ENCODE measurements at regions not wholly inside any gene's neighbourhood (a gene's known extent, or its start where the extent isn't known, plus 50 kb on each side); places are given as distances from the start of the nearest gene placed in this dataset.

DNA sequence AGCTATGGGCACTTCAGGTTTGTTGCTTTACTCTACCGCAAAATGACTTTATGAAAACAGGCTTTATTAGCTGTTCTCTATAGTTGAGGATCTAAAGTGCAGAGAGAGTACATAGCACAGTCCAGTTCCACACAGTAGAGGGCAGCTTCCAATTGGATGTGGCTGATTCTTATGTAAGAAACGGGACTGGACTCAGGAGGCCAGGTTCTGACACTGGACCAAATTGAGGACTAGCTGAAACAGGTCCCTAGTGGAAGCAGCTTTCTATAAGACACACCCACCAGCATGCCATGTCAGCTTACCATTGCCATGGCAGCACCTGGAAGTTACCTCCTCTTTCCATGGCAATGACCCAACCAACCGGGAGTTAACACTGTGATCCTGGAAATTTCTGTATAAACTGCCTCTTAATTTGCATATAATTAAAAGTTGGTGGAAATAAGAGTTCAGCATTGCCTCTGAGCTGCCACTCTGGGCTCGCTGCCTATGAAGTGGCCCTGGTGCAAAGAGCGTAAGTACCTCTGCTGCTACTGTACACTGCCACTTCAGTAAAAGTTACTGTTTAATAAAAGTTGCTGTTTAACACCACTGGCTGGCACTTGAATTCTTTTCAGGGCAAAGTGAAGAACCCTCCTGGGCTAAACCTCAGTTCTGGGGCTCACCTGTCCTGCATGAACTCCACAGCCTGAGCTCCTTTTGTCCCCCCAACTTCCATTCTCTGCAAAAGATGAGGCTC lies 211.9 kb upstream of the SLC10A2 start:
- Histone ChIP-seq H3K4me2 (ENCODE audit: low read length) (no peak overlapping the region), H3K27ac (ENCODE audit: low read length) (no peak overlapping the region), H4K20me1 (ENCODE audit: low read length) (no peaks in the 10 kb centered on the region), H3K27me3 (ENCODE audit: low read length) (no peaks in the 10 kb centered on the region), H3K9me3 (ENCODE audit: low read length) (no peaks in the 10 kb centered on the region), H2AFZ (ENCODE audit: low read length) (no peak overlapping the region), H3F3A (ENCODE audit: low read length, unreplicated experiment) (no peaks in the 10 kb centered on the region), H3K4me1 (ENCODE audit: insufficient read depth, low read length) (peaks cover 20% of the 10 kb centered on the region), H3K4me3 (ENCODE audit: low read length) (no peak overlapping the region), H3K9me2 (replicated peaks; ENCODE audit: low read length) (no peaks in the 10 kb centered on the region), H3K9ac (ENCODE audit: low read length) (no peak overlapping the region), H3K79me2 (ENCODE audit: low read length) (no peaks in the 10 kb centered on the region), H3K36me3 (ENCODE audit: low read depth, low read length) (no peaks in the 10 kb centered on the region)
- ATAC-seq: no peak
- intact Hi-C loops (cut with micrococcal nuclease): no loop called here
- CTCF ChIA-PET: interaction anchor here (0.6 kb wide), 1 partner anchor 57 kb away, joined by 3 read pairs; no protein-coding TSS in a partner anchor
- no peak for DNase-seq
- TF ChIP-seq EZH2phosphoT487 (IDR thresholded peaks at IDR 0.05; ENCODE audit: borderline replicate concordance, low read length): no peak
- TF ChIP-seq EZH2 (IDR thresholded peaks at IDR 0.05; ENCODE audit: low read length, unreplicated experiment): no peak
- TF ChIP-seq, protein P1, sequence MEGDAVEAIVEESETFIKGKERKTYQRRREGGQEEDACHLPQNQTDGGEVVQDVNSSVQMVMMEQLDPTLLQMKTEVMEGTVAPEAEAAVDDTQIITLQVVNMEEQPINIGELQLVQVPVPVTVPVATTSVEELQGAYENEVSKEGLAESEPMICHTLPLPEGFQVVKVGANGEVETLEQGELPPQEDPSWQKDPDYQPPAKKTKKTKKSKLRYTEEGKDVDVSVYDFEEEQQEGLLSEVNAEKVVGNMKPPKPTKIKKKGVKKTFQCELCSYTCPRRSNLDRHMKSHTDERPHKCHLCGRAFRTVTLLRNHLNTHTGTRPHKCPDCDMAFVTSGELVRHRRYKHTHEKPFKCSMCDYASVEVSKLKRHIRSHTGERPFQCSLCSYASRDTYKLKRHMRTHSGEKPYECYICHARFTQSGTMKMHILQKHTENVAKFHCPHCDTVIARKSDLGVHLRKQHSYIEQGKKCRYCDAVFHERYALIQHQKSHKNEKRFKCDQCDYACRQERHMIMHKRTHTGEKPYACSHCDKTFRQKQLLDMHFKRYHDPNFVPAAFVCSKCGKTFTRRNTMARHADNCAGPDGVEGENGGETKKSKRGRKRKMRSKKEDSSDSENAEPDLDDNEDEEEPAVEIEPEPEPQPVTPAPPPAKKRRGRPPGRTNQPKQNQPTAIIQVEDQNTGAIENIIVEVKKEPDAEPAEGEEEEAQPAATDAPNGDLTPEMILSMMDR (conservative IDR thresholded peaks at IDR 0.05; ENCODE audit: low read depth, low read length): no peak
- POLR2A ChIA-PET (ENCODE audit: unreplicated experiment): no interaction called here
- no TSS peak for BruUV-seq (replicated peaks)

DNA sequence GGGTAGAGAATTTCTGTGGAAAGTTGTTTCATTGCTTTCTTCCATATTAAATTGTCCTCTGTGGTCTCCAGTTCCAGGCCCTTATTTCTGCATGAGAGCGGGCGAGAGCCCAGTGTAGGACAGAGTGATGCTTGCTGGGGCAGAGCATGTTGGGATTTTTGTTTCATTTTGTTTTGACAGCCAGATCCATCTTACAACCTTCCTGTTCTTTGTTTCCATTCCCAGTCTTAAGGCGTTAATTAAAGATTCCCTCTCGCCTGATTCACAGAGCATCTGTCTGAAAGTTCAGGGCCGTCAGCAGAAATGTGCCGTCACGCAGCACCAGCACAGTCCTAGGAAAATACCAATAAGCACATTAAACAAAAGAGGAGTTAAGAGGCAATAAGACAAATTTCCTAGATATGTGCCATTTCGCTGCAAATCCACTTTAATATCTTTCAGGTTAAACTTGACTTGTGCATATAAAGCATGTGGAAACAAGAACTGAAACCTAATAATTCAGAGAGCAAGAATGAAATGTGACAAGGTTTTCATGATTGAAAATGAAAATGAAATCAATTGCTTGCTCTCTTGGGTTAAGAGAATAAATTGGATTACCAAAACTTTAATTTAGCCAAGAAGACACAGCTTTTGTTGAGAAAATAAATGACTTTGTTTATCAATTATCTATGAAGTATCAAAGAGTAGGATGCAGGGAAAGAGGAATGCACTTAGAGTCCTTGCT lies 210.7 kb upstream of the SLC10A2 start:
- Histone ChIP-seq H3K9me2 (replicated peaks; ENCODE audit: low read length) (no peaks in the 10 kb centered on the region), H3F3A (ENCODE audit: low read length, unreplicated experiment) (no peaks in the 10 kb centered on the region), H3K4me3 (ENCODE audit: low read length) (no peak overlapping the region), H3K9ac (ENCODE audit: low read length) (no peak overlapping the region), H3K4me2 (ENCODE audit: low read length) (no peak overlapping the region), H3K27ac (ENCODE audit: low read length) (no peak overlapping the region), H3K27me3 (ENCODE audit: low read length) (no peaks in the 10 kb centered on the region), H3K9me3 (ENCODE audit: low read length) (no peaks in the 10 kb centered on the region), H4K20me1 (ENCODE audit: low read length) (no peaks in the 10 kb centered on the region), H3K4me1 (ENCODE audit: insufficient read depth, low read length) (peaks cover 22% of the 10 kb centered on the region), H3K79me2 (ENCODE audit: low read length) (no peaks in the 10 kb centered on the region), H3K36me3 (ENCODE audit: low read depth, low read length) (no peaks in the 10 kb centered on the region), H2AFZ (ENCODE audit: low read length) (no peak overlapping the region)
- no peak for DNase-seq
- ChIA-PET POLR2A (ENCODE audit: unreplicated experiment) (no interaction called here), CTCF (no interaction called here)
- no peak for ATAC-seq
- BruUV-seq (replicated peaks): no TSS peak
- intact Hi-C loops (cut with micrococcal nuclease): no loop called here
- no peak for TF ChIP-seq EZH2 (IDR thresholded peaks at IDR 0.05; ENCODE audit: low read length, unreplicated experiment)
- TF ChIP-seq, protein P1 (conservative IDR thresholded peaks at IDR 0.05; ENCODE audit: low read depth, low read length): no peak
- no peak for TF ChIP-seq EZH2phosphoT487 (IDR thresholded peaks at IDR 0.05; ENCODE audit: borderline replicate concordance, low read length)

DNA sequence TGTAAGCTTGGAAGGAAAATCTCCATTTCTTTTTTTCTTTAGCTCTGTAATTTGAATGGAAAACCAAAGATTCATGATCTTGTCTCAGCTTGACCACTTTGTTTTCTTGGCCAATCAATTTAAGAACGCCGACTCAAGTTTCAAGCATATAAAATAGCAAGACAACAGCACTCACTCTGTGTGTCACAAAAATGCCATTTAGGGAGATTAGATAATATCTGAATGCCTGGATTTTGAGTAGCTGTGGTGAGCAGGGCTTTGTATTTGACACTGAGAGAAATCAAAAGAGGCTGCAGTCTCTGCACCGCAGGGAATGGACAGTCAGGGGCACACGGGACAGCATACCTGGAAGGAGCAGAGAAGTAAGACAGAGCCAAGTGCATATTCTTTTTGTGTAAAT lies 209.5 kb upstream of the SLC10A2 start:
- Histone ChIP-seq H3F3A (ENCODE audit: low read length, unreplicated experiment) (no peaks in the 10 kb centered on the region), H3K9ac (ENCODE audit: low read length) (no peak overlapping the region), H3K27ac (ENCODE audit: low read length) (no peak overlapping the region), H3K4me3 (ENCODE audit: low read length) (no peak overlapping the region), H3K27me3 (ENCODE audit: low read length) (no peaks in the 10 kb centered on the region), H3K9me2 (replicated peaks; ENCODE audit: low read length) (no peaks in the 10 kb centered on the region), H3K36me3 (ENCODE audit: low read depth, low read length) (no peaks in the 10 kb centered on the region), H3K79me2 (ENCODE audit: low read length) (no peaks in the 10 kb centered on the region), H3K4me2 (ENCODE audit: low read length) (no peak overlapping the region), H3K4me1 (ENCODE audit: insufficient read depth, low read length) (peaks cover 19% of the 10 kb centered on the region), H3K9me3 (ENCODE audit: low read length) (no peaks in the 10 kb centered on the region), H4K20me1 (ENCODE audit: low read length) (no peaks in the 10 kb centered on the region), H2AFZ (ENCODE audit: low read length) (no peak overlapping the region)
- ChIA-PET POLR2A (ENCODE audit: unreplicated experiment) (no interaction called here), CTCF (no interaction called here)
- no peak for TF ChIP-seq EZH2phosphoT487 (IDR thresholded peaks at IDR 0.05; ENCODE audit: borderline replicate concordance, low read length)
- TF ChIP-seq EZH2 (IDR thresholded peaks at IDR 0.05; ENCODE audit: low read length, unreplicated experiment): no peak
- TF ChIP-seq, protein P1 (conservative IDR thresholded peaks at IDR 0.05; ENCODE audit: low read depth, low read length): no peak
- ATAC-seq (no peak), DNase-seq (no peak)
- intact Hi-C loops (cut with micrococcal nuclease): no loop called here
- no TSS peak for BruUV-seq (replicated peaks)
